ENCODE measurements at regions not wholly inside any gene's neighbourhood (a gene's known extent, or its start where the extent isn't known, plus 50 kb on each side); places are given as distances from the start of the nearest gene placed in this dataset.

GRCh38 chr16:85557083-85557970 lies 55.8 kb upstream of the GSE1 start:
- DNase-seq (ENCODE audit: low read depth in 2 of 2): no peak

GRCh38 chr16:85557971-85558657 lies 55.0 kb upstream of the GSE1 start:
- DNase-seq (ENCODE audit: low read depth in 2 of 2): no peak

- DNase-seq (ENCODE audit: low read depth in 2 of 2): no peak
Measured at GRCh38 chr16:85560932-85561247, 52.2 kb upstream of the GSE1 start.

- DNase-seq (ENCODE audit: low read depth in 2 of 2): no peak
Measured at GRCh38 chr16:85561248-85562092, 51.7 kb upstream of the GSE1 start.

- DNase-seq (ENCODE audit: low read depth in 2 of 2): no peak
Measured at GRCh38 chr16:85562093-85562786, 50.9 kb upstream of the GSE1 start.

- no peak for DNase-seq (ENCODE audit: low read depth in 2 of 2)
Measured at GRCh38 chr16:85563034-85563433, 50.1 kb upstream of the GSE1 start.

All from fibroblast of skin of left quadriceps (primary cell).